ENCODE measurements at regions not wholly inside any gene's neighbourhood (a gene's known extent, or its start where the extent isn't known, plus 50 kb on each side); places are given as distances from the start of the nearest gene placed in this dataset.

- Mint-ChIP-seq H3K4me3 (no peak overlapping the region), H3K4me1 (no peaks in the 10 kb centered on the region), H3K27me3 (ENCODE audit: low read depth, poor library complexity) (no peaks in the 10 kb centered on the region), H3K9me3 (peaks cover 22% of the 10 kb centered on the region), H3K36me3 (ENCODE audit: low read depth) (no peaks in the 10 kb centered on the region), H3K27ac (no peak overlapping the region)
- no peak for DNase-seq
- TF ChIP-seq CTCF (IDR thresholded peaks at IDR 0.05) = no peak
These were observed 177.0 kb upstream of the ERCC4 start for GRCh38 chr16:13742928-13743327.

- H3K36me3 Mint-ChIP-seq (ENCODE audit: low read depth) = no peaks in the 10 kb centered on the region
- no peak overlapping the region for H3K4me3 Mint-ChIP-seq
- H3K27ac Mint-ChIP-seq = no peak overlapping the region
- TF ChIP-seq CTCF (IDR thresholded peaks at IDR 0.05) = no peak
- DNase-seq = no peak
- H3K4me1 Mint-ChIP-seq = no peaks in the 10 kb centered on the region
- H3K9me3 Mint-ChIP-seq = peaks cover 22% of the 10 kb centered on the region
- no peaks in the 10 kb centered on the region for H3K27me3 Mint-ChIP-seq (ENCODE audit: low read depth, poor library complexity)
These were observed 176.4 kb upstream of the ERCC4 start for GRCh38 chr16:13743571-13743970.

GRCh38 chr16:13756411-13757140, 163.4 kb upstream of the ERCC4 start:
- H3K4me3 Mint-ChIP-seq = no peak overlapping the region
- H3K27me3 Mint-ChIP-seq (ENCODE audit: low read depth, poor library complexity) = peaks cover 10% of the 10 kb centered on the region
- peaks cover 6% of the 10 kb centered on the region for H3K4me1 Mint-ChIP-seq
- TF ChIP-seq CTCF (IDR thresholded peaks at IDR 0.05) = no peak
- H3K36me3 Mint-ChIP-seq (ENCODE audit: low read depth) = no peaks in the 10 kb centered on the region
- DNase-seq = peak; percentile 2
- H3K9me3 Mint-ChIP-seq = no peaks in the 10 kb centered on the region
- peak overlapping the region; percentile 3 for H3K27ac Mint-ChIP-seq

DNA sequence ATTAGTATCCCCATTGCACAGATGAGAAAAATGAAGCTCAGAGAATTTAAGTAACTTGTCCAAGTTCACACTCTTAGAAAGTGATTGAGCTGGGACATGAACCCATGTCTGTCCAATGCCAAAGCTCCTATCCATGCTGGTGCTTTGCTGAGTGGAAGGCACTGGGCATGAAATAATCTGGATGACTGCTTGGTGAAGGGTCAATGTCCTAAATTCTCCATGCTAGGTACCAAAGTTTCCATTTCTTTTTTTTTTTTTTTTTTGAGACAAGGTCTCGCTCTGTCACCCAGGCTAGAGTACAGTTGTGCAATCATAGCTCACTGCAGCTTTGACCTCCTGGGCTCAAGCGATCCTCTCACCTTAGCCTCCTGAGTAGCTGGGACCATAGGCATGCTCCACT, 153.6 kb upstream of the ERCC4 start:
- Mint-ChIP-seq H3K9me3 (no peaks in the 10 kb centered on the region), H3K36me3 (ENCODE audit: low read depth) (no peaks in the 10 kb centered on the region), H3K27me3 (ENCODE audit: low read depth, poor library complexity) (peaks cover 19% of the 10 kb centered on the region), H3K27ac (no peak overlapping the region), H3K4me1 (peaks cover 4% of the 10 kb centered on the region), H3K4me3 (no peak overlapping the region)
- no peak for DNase-seq
- TF ChIP-seq CTCF (IDR thresholded peaks at IDR 0.05) = no peak

- H3K9me3 Mint-ChIP-seq = no peaks in the 10 kb centered on the region
- no peaks in the 10 kb centered on the region for H3K36me3 Mint-ChIP-seq (ENCODE audit: low read depth)
- H3K27ac Mint-ChIP-seq = no peak overlapping the region
- H3K4me3 Mint-ChIP-seq = no peak overlapping the region
- TF ChIP-seq CTCF (IDR thresholded peaks at IDR 0.05) = peak; percentile 21
- peaks cover 19% of the 10 kb centered on the region for H3K27me3 Mint-ChIP-seq (ENCODE audit: low read depth, poor library complexity)
- peak; percentile 4 for DNase-seq
- peaks cover 4% of the 10 kb centered on the region for H3K4me1 Mint-ChIP-seq
These were observed 152.7 kb upstream of the ERCC4 start for GRCh38 chr16:13767215-13767614.

GRCh38 chr16:13768471-13768870, 151.5 kb upstream of the ERCC4 start:
- peaks cover 4% of the 10 kb centered on the region for H3K4me1 Mint-ChIP-seq
- peaks cover under 1% of the 10 kb centered on the region for H3K9me3 Mint-ChIP-seq
- H3K27me3 Mint-ChIP-seq (ENCODE audit: low read depth, poor library complexity) = peaks cover 13% of the 10 kb centered on the region
- no peak overlapping the region for H3K4me3 Mint-ChIP-seq
- DNase-seq = no peak
- no peaks in the 10 kb centered on the region for H3K36me3 Mint-ChIP-seq (ENCODE audit: low read depth)
- no peak for TF ChIP-seq CTCF (IDR thresholded peaks at IDR 0.05)
- H3K27ac Mint-ChIP-seq = no peak overlapping the region
